Tibial artery (tissue), 4 donors: ENCODE measurements at regions not wholly inside any gene's neighbourhood (a gene's known extent, or its start where the extent isn't known, plus 50 kb on each side); places are given as distances from the start of the nearest gene placed in this dataset.

ENCODE experiments used
- DNase-seq, 2 donors: peaks; one replicate each; pipeline ENCODE4 v3.0.0-alpha.2; 2019
- H3K27ac ChIP-seq, 2 donors: fragments of 200-600 bp; sonication (generic) in 1 of 2; 1 replicate in 1 of 2; 2 replicates in 1 of 2; pipeline ENCODE4 v1.5.1; 2018 to 2019; ENCODE audit warnings: mild to moderate bottlenecking in 1 of 2
- H3K27me3 ChIP-seq, 2 donors: fragments of 200-600 bp; sonication (generic) in 1 of 2; one replicate each; pipeline versions ENCODE4 v1.5.1 to v1.6.0; 2016 to 2019
- H3K36me3 ChIP-seq, 3 donors: fragments of 200-600 bp; sonication (generic) in 2 of 3; one replicate each; pipeline ENCODE4 v1.5.1; 2016 to 2019; ENCODE audit warnings: mild to moderate bottlenecking in 2 of 3
- H3K4me1 ChIP-seq, 4 donors: fragments of 200-600 bp; sonication (generic) in 2 of 4; 1 replicate in 3 of 4; 2 replicates in 1 of 4; pipeline ENCODE4 v1.5.1; 2016 to 2019
- H3K4me3 ChIP-seq, 2 donors: fragments of 200-600 bp; sonication (generic) in 1 of 2; 1 replicate in 1 of 2; 2 replicates in 1 of 2; pipeline ENCODE4 v1.5.1; 2018 to 2019; ENCODE audit warnings: mild to moderate bottlenecking in 2 of 2
- H3K9me3 ChIP-seq, 3 donors: fragments of 200-600 bp; sonication (generic) in 1 of 3; one replicate each; pipeline ENCODE4 v1.5.1; 2016 to 2019
- CTCF ChIP-seq, 2 experiments: fragments of 200-600 bp in 1 of 2; fragments of 450-650 bp in 1 of 2; IDR thresholded peaks; one replicate each; pipeline ENCODE4 v1.5.1; 2017 to 2019; ENCODE audit warnings: antibody characterized with exemption in 2 of 2, mild to moderate bottlenecking in 1 of 2, moderate library complexity in 1 of 2
- intact Hi-C: fragments of 100-400 bp; cut with DNase I; formaldehyde crosslinking; loops from one replicate; pipeline ENCODE4 v1.15.0; 2023; ENCODE audit warnings: low total_unique reads

DNA sequence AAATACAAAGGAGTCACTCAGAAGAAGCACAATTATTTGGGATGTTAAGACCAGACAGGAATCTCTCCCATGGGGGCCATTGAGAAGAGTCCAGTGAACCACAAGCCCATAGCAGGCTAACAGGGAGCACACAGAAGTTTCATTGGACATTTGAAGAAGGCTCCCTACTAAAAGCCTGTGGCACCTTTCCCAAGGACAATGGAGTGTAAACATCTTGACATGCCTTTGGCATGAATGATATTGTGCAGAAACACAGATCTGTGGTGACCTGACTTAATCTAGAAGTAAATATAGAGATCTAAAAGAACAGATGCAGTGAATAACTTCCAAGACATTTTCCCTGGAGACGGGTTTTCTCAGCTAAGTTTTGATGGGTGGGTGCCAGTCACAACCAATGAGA, 221.5 kb downstream of the EPHA4 start:
- H3K27ac ChIP-seq: no peak overlapping the region
- intact Hi-C loops: no loop called here
- H3K4me1 ChIP-seq: peaks cover 0 to 4% (median 0%) of the 10 kb centered on the region in 4 donors
- DNase-seq: no peak
- H3K4me3 ChIP-seq: no peak overlapping the region
- H3K9me3 ChIP-seq: no peaks in the 10 kb centered on the region
- no peaks in the 10 kb centered on the region for H3K36me3 ChIP-seq
- H3K27me3 ChIP-seq: no peaks in the 10 kb centered on the region
- no peak for TF ChIP-seq CTCF (IDR thresholded peaks at IDR 0.05)

GRCh38 chr2:221353201-221353600, 218.9 kb downstream of the EPHA4 start:
- Histone ChIP-seq H3K36me3 (no peaks in the 10 kb centered on the region), H3K4me1 (peaks cover 0 to 4% (median 0%) of the 10 kb centered on the region in 4 donors), H3K4me3 (no peak overlapping the region), H3K9me3 (no peaks in the 10 kb centered on the region), H3K27ac (no peak overlapping the region), H3K27me3 (no peaks in the 10 kb centered on the region)
- no peak for TF ChIP-seq CTCF (IDR thresholded peaks at IDR 0.05)
- intact Hi-C loops: no loop called here
- DNase-seq: no peak

GRCh38 chr2:221360312-221360711, 211.8 kb downstream of the EPHA4 start:
- TF ChIP-seq CTCF (IDR thresholded peaks at IDR 0.05): no peak
- Histone ChIP-seq H3K27ac (no peak overlapping the region), H3K4me1 (peaks cover 0 to 11% (median 0%) of the 10 kb centered on the region in 4 donors), H3K27me3 (no peaks in the 10 kb centered on the region), H3K4me3 (no peak overlapping the region), H3K9me3 (no peaks in the 10 kb centered on the region), H3K36me3 (no peaks in the 10 kb centered on the region)
- DNase-seq: no peak
- intact Hi-C loops: no loop called here

GRCh38 chr2:221360742-221361141, 211.4 kb downstream of the EPHA4 start:
- TF ChIP-seq CTCF (IDR thresholded peaks at IDR 0.05): no peak
- peaks cover 0 to 11% (median 0%) of the 10 kb centered on the region in 4 donors for H3K4me1 ChIP-seq
- intact Hi-C loops: no loop called here
- no peak overlapping the region for H3K27ac ChIP-seq
- no peaks in the 10 kb centered on the region for H3K27me3 ChIP-seq
- no peak for DNase-seq
- no peaks in the 10 kb centered on the region for H3K36me3 ChIP-seq
- H3K9me3 ChIP-seq: no peaks in the 10 kb centered on the region
- no peak overlapping the region for H3K4me3 ChIP-seq

DNA sequence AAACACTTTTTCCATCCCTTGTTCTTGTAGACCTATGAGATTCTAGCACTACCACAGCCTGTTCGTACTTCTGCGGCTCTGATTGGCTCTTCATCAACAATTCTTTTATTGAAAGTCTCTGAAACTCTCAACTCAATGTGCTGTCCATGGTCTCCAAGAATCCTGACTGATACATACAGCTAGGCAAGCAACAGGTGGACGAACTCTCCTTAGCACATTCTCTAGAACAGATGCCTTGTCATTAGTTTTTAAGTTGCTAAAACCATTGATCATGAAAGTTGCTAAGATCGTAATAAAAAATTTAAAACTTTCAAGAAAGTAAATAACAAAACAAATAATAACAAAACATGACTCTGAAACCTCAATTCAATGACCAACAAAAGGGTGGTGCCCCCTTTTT, 210.5 kb downstream of the EPHA4 start:
- H3K36me3 ChIP-seq: no peaks in the 10 kb centered on the region
- no peaks in the 10 kb centered on the region for H3K9me3 ChIP-seq
- intact Hi-C loops: no loop called here
- H3K27me3 ChIP-seq: no peaks in the 10 kb centered on the region
- H3K4me3 ChIP-seq: no peak overlapping the region
- peaks cover 0 to 11% (median 0%) of the 10 kb centered on the region in 4 donors for H3K4me1 ChIP-seq
- H3K27ac ChIP-seq: no peak overlapping the region
- no peak for DNase-seq
- no peak for TF ChIP-seq CTCF (IDR thresholded peaks at IDR 0.05)

DNA sequence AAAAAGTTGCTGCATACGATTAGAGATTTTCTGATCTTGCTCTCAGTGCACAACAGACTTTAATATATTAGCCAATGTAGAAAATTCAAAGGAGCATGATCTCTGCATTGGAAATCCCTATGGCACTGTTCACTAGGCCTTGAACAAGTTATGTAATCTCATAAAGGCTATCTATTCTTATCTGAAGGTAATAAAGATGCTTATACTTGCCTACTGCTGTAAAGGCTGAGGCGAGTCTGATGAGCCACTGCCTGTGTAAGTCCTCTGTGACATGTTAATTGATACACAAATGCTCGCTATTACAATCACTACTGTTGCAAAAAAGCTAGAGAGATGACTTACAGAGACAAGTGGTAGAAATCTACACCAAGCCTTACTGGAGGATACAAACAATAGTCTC, 207.4 kb downstream of the EPHA4 start:
- Histone ChIP-seq H3K27me3 (no peaks in the 10 kb centered on the region), H3K27ac (no peak overlapping the region), H3K4me1 (peaks cover 0 to 11% (median 0%) of the 10 kb centered on the region in 4 donors), H3K4me3 (no peak overlapping the region), H3K36me3 (no peaks in the 10 kb centered on the region), H3K9me3 (no peaks in the 10 kb centered on the region)
- intact Hi-C loops: no loop called here
- DNase-seq: no peak
- no peak for TF ChIP-seq CTCF (IDR thresholded peaks at IDR 0.05)
